OCI-M1 (cell line): ENCODE measurements at regions not wholly inside any gene's neighbourhood (a gene's known extent, or its start where the extent isn't known, plus 50 kb on each side); places are given as distances from the start of the nearest gene placed in this dataset.
"Not testable (repeated sequence)": the region's sequence is repeated elsewhere in the genome, so short reads cannot be mapped to it uniquely, and the experiment has no call there.

Source experiments
- DNase-seq: peaks from one replicate; lab custom pipeline; 2025; lab: John Stamatoyannopoulos, UW

GRCh38 chr14:71538288-71538687, 393.9 kb upstream of the RGS6 start:
- DNase-seq, result no peak

- DNase-seq, result no peak
Measured at GRCh38 chr14:71538938-71539649, 393.1 kb upstream of the RGS6 start.

- no peak for DNase-seq
Measured at GRCh38 chr14:71539650-71540285, 392.5 kb upstream of the RGS6 start.

- no peak for DNase-seq
Measured at GRCh38 chr14:71541271-71541670, 391.0 kb upstream of the RGS6 start.

GRCh38 chr14:71541973-71542690, 390.1 kb upstream of the RGS6 start:
- no peak for DNase-seq

GRCh38 chr14:71549421-71550050, 382.7 kb upstream of the RGS6 start:
- DNase-seq, result no peak

GRCh38 chr14:71550367-71550766, 381.9 kb upstream of the RGS6 start:
- DNase-seq, result peak; percentile 21

GRCh38 chr14:71551291-71551950, 380.8 kb upstream of the RGS6 start:
- no peak for DNase-seq

GRCh38 chr14:71552809-71553208, 379.4 kb upstream of the RGS6 start:
- no peak for DNase-seq

GRCh38 chr14:71553779-71554178, 378.4 kb upstream of the RGS6 start:
- no peak for DNase-seq

- no peak for DNase-seq
Measured at GRCh38 chr14:71554323-71554722, 377.9 kb upstream of the RGS6 start.

- DNase-seq, result no peak
Measured at GRCh38 chr14:71554959-71555612, 377.1 kb upstream of the RGS6 start.

- DNase-seq, result peak; percentile 42
Measured at GRCh38 chr14:71555654-71556559, 376.3 kb upstream of the RGS6 start.

GRCh38 chr14:71556730-71557129, 375.5 kb upstream of the RGS6 start:
- no peak for DNase-seq

- DNase-seq, result no peak
Measured at GRCh38 chr14:71557351-71557750, 374.9 kb upstream of the RGS6 start.

GRCh38 chr14:71558943-71559342, 373.3 kb upstream of the RGS6 start:
- not testable (repeated sequence) for DNase-seq

- no peak for DNase-seq
Measured at GRCh38 chr14:71560751-71561150, 371.5 kb upstream of the RGS6 start.

GRCh38 chr14:71563492-71564153, 368.6 kb upstream of the RGS6 start:
- no peak for DNase-seq

- no peak for DNase-seq
Measured at GRCh38 chr14:71566276-71566675, 366.0 kb upstream of the RGS6 start.
